A673 (cell line): ENCODE measurements at regions not wholly inside any gene's neighbourhood (a gene's known extent, or its start where the extent isn't known, plus 50 kb on each side); places are given as distances from the start of the nearest gene placed in this dataset.

ENCODE experiments used
- BruUV-seq: library from RNA; stranded (reverse); fragments of 400-500 nt; replicated peaks from 2 replicates; lab custom pipeline; 2021; lab: Mats Ljungman, UMichigan
- CTCF ChIA-PET: fragments of 300-600 bp; sonication (Branson Sonifier 250); formaldehyde crosslinking; loops from one replicate; lab custom pipeline; 2022; ENCODE audit warnings: antibody characterized with exemption; lab: Charles Lee
- POLR2A ChIA-PET: fragments of 300-600 bp; sonication (Branson Sonifier 250); formaldehyde crosslinking; loops from one replicate; lab custom pipeline; 2022; ENCODE audit warnings: antibody characterized with exemption; ENCODE audit not compliant: low non-redundant PET; lab: Charles Lee
- DNase-seq: peaks from one replicate; pipeline ENCODE4 v3.0.0-alpha.2; 2015; ENCODE audit warnings: low spot score
- H3K27ac ChIP-seq: fragments of 200-600 bp; sonication (generic); 2 replicates; pipeline ENCODE4 v1.5.1; 2016; ENCODE audit warnings: mixed run types, low read depth, mild to moderate bottlenecking, mixed read lengths, antibody characterized with exemption, low read length; ENCODE audit not compliant: poor library complexity, severe bottlenecking
- H3K27me3 ChIP-seq: fragments of 200-600 bp; sonication (generic); replicated peaks from 2 replicates; pipeline ENCODE4 v1.6.1; 2017; ENCODE audit warnings: mixed run types, low read depth, mild to moderate bottlenecking, mixed read lengths, antibody characterized with exemption, low read length; ENCODE audit not compliant: insufficient read depth, poor library complexity
- H3K36me3 ChIP-seq: fragments of 200-600 bp; sonication (generic); 2 replicates; pipeline ENCODE4 v1.6.1; 2016; ENCODE audit warnings: mixed run types, mild to moderate bottlenecking, mixed read lengths, antibody characterized with exemption, low read length; ENCODE audit not compliant: insufficient read depth, poor library complexity, severe bottlenecking
- H3K4me1 ChIP-seq: fragments of 200-600 bp; sonication (generic); 2 replicates; pipeline ENCODE4 v1.6.1; 2017; ENCODE audit warnings: mixed run types, mild to moderate bottlenecking, mixed read lengths, antibody characterized with exemption, low read length; ENCODE audit not compliant: insufficient read depth, poor library complexity, severe bottlenecking
- H3K4me3 ChIP-seq: fragments of 200-600 bp; sonication (generic); 2 replicates; pipeline ENCODE4 v1.5.1; 2016; ENCODE audit warnings: low read depth, mixed run types, mild to moderate bottlenecking, mixed read lengths, low read length; ENCODE audit not compliant: poor library complexity, severe bottlenecking
- H3K9me3 ChIP-seq: fragments of 200-600 bp; sonication (generic); 2 replicates; pipeline ENCODE4 v1.6.1; 2016; ENCODE audit warnings: mixed run types, low read depth, mild to moderate bottlenecking, mixed read lengths, antibody characterized with exemption, low read length; ENCODE audit not compliant: poor library complexity, severe bottlenecking
- EZH2 ChIP-seq: fragments of 200-600 bp; sonication (generic); IDR thresholded peaks from 2 replicates; pipeline ENCODE4 v1.6.1; 2017; ENCODE audit warnings: borderline replicate concordance, low read depth, mild to moderate bottlenecking, mixed read lengths, antibody characterized with exemption, low read length; ENCODE audit not compliant: poor library complexity, severe bottlenecking
- intact Hi-C: fragments of 100-400 bp; cut with micrococcal nuclease; formaldehyde crosslinking; loops from one replicate; pipeline ENCODE4 v1.10.0; 2022; ENCODE audit not compliant: unreplicated experiment
- TF ChIP-seq, protein P1 (sequence below): fragments of 300-800, 200-600 bp; sonication (generic); conservative IDR thresholded peaks from 2 replicates; pipeline ENCODE4 v1.5.1; 2017; ENCODE audit warnings: low read depth, mild to moderate bottlenecking, antibody characterized with exemption, low read length, moderate library complexity, mixed read lengths

DNA sequence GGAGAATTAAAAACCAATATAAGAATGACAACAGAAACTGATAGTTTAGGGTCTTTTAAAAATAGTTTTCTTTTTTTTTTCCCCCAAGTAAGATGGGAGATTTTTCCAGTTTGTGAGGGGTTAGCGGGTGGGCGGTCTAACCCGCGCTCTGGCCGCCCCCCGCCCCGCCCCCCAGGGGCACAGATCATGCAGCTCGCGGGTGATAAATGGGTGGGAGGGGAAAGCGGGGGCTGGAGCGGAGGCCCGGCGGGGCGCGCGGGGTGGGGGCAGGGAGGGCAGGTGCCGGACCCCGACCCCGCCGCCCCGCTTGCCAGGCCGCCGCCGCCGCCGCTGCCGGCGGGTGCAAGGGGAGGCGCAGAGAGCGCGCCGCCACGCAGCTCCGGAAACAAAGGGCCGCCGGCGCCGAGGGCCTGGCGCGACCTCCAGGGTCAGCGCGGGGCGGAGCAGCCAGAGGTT lies 60.1 kb upstream of the GSE1 start:
- TF ChIP-seq, protein P1, sequence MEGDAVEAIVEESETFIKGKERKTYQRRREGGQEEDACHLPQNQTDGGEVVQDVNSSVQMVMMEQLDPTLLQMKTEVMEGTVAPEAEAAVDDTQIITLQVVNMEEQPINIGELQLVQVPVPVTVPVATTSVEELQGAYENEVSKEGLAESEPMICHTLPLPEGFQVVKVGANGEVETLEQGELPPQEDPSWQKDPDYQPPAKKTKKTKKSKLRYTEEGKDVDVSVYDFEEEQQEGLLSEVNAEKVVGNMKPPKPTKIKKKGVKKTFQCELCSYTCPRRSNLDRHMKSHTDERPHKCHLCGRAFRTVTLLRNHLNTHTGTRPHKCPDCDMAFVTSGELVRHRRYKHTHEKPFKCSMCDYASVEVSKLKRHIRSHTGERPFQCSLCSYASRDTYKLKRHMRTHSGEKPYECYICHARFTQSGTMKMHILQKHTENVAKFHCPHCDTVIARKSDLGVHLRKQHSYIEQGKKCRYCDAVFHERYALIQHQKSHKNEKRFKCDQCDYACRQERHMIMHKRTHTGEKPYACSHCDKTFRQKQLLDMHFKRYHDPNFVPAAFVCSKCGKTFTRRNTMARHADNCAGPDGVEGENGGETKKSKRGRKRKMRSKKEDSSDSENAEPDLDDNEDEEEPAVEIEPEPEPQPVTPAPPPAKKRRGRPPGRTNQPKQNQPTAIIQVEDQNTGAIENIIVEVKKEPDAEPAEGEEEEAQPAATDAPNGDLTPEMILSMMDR = no peak
- no peak for TF ChIP-seq EZH2
- BruUV-seq = no TSS peak
- no peaks in the 10 kb centered on the region for H3K27me3 ChIP-seq
- H3K9me3 ChIP-seq = no peaks in the 10 kb centered on the region
- intact Hi-C loops = no loop called here
- H3K27ac ChIP-seq = peak overlapping the region; percentile 44
- H3K4me3 ChIP-seq = peak overlapping the region; percentile 89
- ChIA-PET POLR2A (no interaction called here), CTCF (interaction anchor here (0.6 kb wide), 2 partner anchors 13 to 784 kb away, joined by 7 to 9 read pairs; no protein-coding TSS in a partner anchor)
- no peak for DNase-seq
- peaks cover 18% of the 10 kb centered on the region for H3K4me1 ChIP-seq
- H3K36me3 ChIP-seq = no peaks in the 10 kb centered on the region

DNA sequence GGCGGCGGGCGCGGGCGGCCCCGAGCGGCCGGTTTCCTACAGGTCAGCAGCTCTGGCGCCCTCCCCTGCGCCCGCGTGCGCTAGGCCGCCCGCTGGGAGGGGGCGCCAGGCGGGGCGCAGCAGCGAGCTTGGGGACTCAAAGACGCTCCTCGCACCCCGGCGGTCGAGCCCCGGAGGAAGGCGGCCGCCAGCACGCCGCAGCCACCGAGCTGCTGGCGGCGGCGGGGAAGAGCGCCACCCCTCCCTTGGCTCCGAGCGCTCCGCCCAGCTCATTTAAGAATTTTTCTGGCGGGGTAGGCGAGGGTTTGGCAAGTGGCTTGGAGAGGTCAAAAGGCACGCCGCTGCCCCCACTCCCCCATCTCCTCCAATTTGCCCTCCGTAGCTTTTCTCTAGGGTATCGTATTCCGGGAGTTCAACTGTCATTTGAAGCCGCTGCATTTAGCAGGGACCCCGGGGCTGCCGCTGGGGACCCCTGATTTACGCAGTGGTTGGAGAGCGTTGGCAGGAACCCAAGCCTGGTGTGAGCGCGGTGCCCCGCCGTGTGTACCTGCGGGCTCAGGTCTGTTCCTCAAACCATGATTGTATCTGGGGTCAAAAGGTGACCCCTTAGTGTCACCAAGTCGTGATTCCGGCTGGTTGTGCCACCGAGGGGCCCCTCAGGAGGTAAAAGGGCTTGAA lies 59.5 kb upstream of the GSE1 start:
- Histone ChIP-seq H3K4me3 (peak overlapping the region; percentile 89), H3K4me1 (peaks cover 23% of the 10 kb centered on the region), H3K36me3 (no peaks in the 10 kb centered on the region), H3K27ac (peak overlapping the region; percentile 44), H3K27me3 (no peaks in the 10 kb centered on the region), H3K9me3 (no peaks in the 10 kb centered on the region)
- no TSS peak for BruUV-seq
- ChIA-PET CTCF (interaction anchor here (1.2 kb wide), 1 partner anchor 75 kb away, joined by 6 read pairs; no protein-coding TSS in a partner anchor), POLR2A (no interaction called here)
- intact Hi-C loops = loop anchor here (2.0 kb wide), 1 partner anchor 57 kb away; no protein-coding TSS in a partner anchor
- TF ChIP-seq, protein P1 = peak; percentile 27; the same call in 1 of the 2 replicates
- TF ChIP-seq EZH2 = no peak
- DNase-seq = peak; percentile 67

DNA sequence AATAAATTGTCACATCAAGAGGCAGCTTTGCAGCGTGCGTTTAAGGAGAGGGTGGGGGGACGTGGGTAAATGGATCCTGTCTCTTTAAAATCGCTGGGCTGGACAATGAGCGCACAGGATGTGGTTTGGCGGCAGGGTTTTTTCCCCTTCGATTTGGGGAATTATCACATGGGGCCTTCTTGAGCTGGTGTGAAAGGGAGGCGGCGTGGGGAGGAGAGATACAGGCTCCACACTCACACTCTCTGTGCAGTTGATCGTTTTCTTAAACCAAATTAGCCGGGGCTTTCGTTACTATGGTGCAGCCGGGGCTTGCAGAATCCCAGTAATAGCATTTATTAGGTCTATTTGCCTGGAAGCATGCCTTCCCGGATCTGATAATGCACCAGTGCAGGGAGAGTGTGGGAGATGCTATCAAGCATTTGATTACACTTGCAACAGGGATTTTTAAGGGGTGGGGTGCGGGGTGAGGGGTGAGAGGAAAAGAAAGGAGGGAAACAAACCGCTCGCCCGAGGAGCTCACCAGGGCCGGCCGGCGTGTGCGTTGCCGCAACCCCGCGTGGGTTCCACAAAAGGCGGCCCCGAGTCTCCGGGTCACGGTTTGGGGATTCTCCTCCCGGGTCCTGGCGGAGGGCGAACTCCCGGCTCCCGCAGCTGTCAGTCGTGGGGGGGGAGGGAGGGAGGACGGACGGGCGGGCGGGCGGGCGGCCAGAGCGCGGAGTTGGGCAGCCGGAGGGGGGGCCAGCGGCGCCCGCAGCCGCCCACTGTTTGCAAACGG lies 58.8 kb upstream of the GSE1 start:
- H3K4me3 ChIP-seq = peak overlapping the region; percentile 89
- H3K9me3 ChIP-seq = no peaks in the 10 kb centered on the region
- BruUV-seq = no TSS peak
- peaks cover 23% of the 10 kb centered on the region for H3K4me1 ChIP-seq
- TF ChIP-seq, protein P1 = no peak
- no peak for TF ChIP-seq EZH2
- ChIA-PET POLR2A (interaction anchor here (0.5 to 1.3 kb wide), 2 partner anchors 31 to 37 kb away, joined by 4 read pairs; no protein-coding TSS in a partner anchor), CTCF (interaction anchor here (0.8 to 1.2 kb wide), 5 partner anchors 62 to 439 kb away, joined by 3 to 6 read pairs (median 4); no protein-coding TSS in a partner anchor)
- H3K27ac ChIP-seq = peak overlapping the region; percentile 73
- DNase-seq = peak; percentile 92
- H3K36me3 ChIP-seq = no peaks in the 10 kb centered on the region
- intact Hi-C loops = loop anchor here (2.0 kb wide), 1 partner anchor 56 kb away; no protein-coding TSS in a partner anchor
- H3K27me3 ChIP-seq = no peaks in the 10 kb centered on the region
